Spleen (tissue), 11 donors: ENCODE measurements at regions not wholly inside any gene's neighbourhood (a gene's known extent, or its start where the extent isn't known, plus 50 kb on each side); places are given as distances from the start of the nearest gene placed in this dataset.

ENCODE experiments used
- DNase-seq: peaks from one replicate; pipeline ENCODE4 v3.0.0-alpha.2; 2020
- H3K27ac ChIP-seq, 8 donors: fragments of 200-600 bp; sonication (generic) in 7 of 8; 1 replicate in 4 of 8; 2 replicates in 4 of 8; pipeline versions ENCODE4 v1.5.0 to v1.8.0; 2016 to 2021; ENCODE audit warnings: inconsistent platforms in 4 of 8, mild to moderate bottlenecking in 4 of 8, moderate library complexity in 1 of 8
- H3K27me3 ChIP-seq, 7 donors: fragments of 200-600 bp; sonication (generic) in 6 of 7; replicated peaks in 1 of 7; 1 replicate in 4 of 7; 2 replicates in 3 of 7; pipeline versions ENCODE4 v1.5.0 to v1.8.0; 2016 to 2021; ENCODE audit warnings: inconsistent platforms in 3 of 7, mild to moderate bottlenecking in 1 of 7
- H3K36me3 ChIP-seq, 6 donors: fragments of 200-600 bp; sonication (generic) in 5 of 6; 1 replicate in 4 of 6; 2 replicates in 2 of 6; pipeline versions ENCODE4 v1.5.0 to v1.8.0; 2016 to 2021; ENCODE audit warnings: inconsistent platforms in 2 of 6
- H3K4me1 ChIP-seq, 6 donors: fragments of 200-600 bp; sonication (generic) in 5 of 6; 1 replicate in 3 of 6; 2 replicates in 3 of 6; pipeline versions ENCODE4 v1.5.0 to v1.8.0; 2016 to 2021; ENCODE audit warnings: inconsistent platforms in 3 of 6
- H3K4me3 ChIP-seq, 8 donors: fragments of 200-600 bp; sonication (generic) in 7 of 8; 1 replicate in 4 of 8; 2 replicates in 4 of 8; pipeline versions ENCODE4 v1.5.0 to v1.8.0; 2016 to 2021; ENCODE audit warnings: inconsistent platforms in 4 of 8, mild to moderate bottlenecking in 4 of 8, moderate library complexity in 2 of 8
- H3K9me3 ChIP-seq, 8 donors: fragments of 200-600 bp; sonication (generic) in 7 of 8; 1 replicate in 4 of 8; 2 replicates in 4 of 8; pipeline versions ENCODE4 v1.5.0 to v1.8.0; 2016 to 2021; ENCODE audit warnings: inconsistent platforms in 4 of 8
- POLR2A ChIP-seq, 3 donors: fragments of 450-650 bp; IDR thresholded peaks; one replicate each; pipeline ENCODE4 v1.5.1; 2017; ENCODE audit warnings: antibody characterized with exemption in 3 of 3, mild to moderate bottlenecking in 1 of 3
- POLR2AphosphoS5 ChIP-seq, 3 donors: sonication (generic); formaldehyde crosslinking; IDR thresholded peaks; one replicate each; pipeline ENCODE4 v1.5.1; 2017; ENCODE audit warnings: antibody characterized with exemption in 3 of 3
- WGBS, 5 donors: extraction: QIAGEN DNeasy Blood & Tissue Kit in 3 of 5; methylation state at CpG; one replicate each; pipeline versions ENCODE4 v1.1.5 to v1.1.7; 2013 to 2018; 5-methylcytosine and 5-hydroxymethylcytosine counted together
- intact Hi-C: fragments of 100-400 bp; cut with DNase I; formaldehyde crosslinking; loops from one replicate; pipeline ENCODE4 v1.15.0; 2023; ENCODE audit warnings: low total_unique reads
- TF ChIP-seq, protein P1 (sequence below), 11 experiments: fragments of 200-600 bp in 7 of 11; fragments of 450-650 bp in 4 of 11; sonication (generic) in 4 of 11; IDR thresholded peaks in 8 of 11; conservative IDR thresholded peaks in 3 of 11; 1 replicate in 7 of 11; 2 replicates in 4 of 11; pipeline versions ENCODE4 v1.4.0 to v1.8.0; 2016 to 2021; ENCODE audit warnings: antibody characterized with exemption in 11 of 11, inconsistent platforms in 4 of 11, mild to moderate bottlenecking in 1 of 11
- donor health status: healthy with polysubstance abuse.
- donor health status: DM: no; HTN: no; CAD: no; lungs with moderate emphysema.
- donor health status: DM: no; HTN: no; CAD: no.
- donor health status: Bipolar disorder and iron deficiency.
- donor health status: healthy.
- donor health status: DM: no; HTN: no; CAD: no.
- donor health status: DM: yes; HTN: yes; CAD: no.

DNA sequence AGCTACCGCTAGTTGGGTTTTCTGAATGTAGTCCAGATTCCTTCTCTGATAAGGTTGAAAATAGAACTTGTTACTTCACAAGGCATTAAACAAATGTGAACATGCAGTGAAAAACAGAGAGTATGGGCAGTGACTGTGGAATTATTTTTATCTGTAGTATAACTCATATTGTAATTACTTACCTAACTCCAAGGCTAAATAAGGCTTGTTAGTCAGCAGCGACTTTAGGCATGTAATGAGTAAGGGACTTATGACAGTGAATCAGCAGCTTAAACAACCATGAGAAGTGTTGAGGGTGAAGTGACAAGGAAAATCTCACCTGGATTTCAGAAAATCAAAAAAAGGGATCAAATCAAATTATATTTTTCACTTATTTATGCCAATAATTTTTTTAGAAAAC lies 1719.5 kb upstream of the MIR17HG start:
- Histone ChIP-seq H3K27ac (no peak overlapping the region), H3K27me3 (no peaks in the 10 kb centered on the region), H3K4me1 (no peaks in the 10 kb centered on the region), H3K36me3 (no peaks in the 10 kb centered on the region), H3K9me3 (peaks cover 0 to 11% (median 0%) of the 10 kb centered on the region in 8 donors), H3K4me3 (no peak overlapping the region)
- intact Hi-C loops = no loop called here
- no peak for DNase-seq
- TF ChIP-seq POLR2A (IDR thresholded peaks at IDR 0.05) = no peak
- TF ChIP-seq POLR2AphosphoS5 (IDR thresholded peaks at IDR 0.05) = no peak
- WGBS, 5 donors = 87 to 99% (median 93%) methylated on average over 2 of the region's 2 CpGs

GRCh38 chr13:89628567-89628966 lies 1718.9 kb upstream of the MIR17HG start:
- no peak overlapping the region for H3K4me3 ChIP-seq
- intact Hi-C loops = no loop called here
- no peak for DNase-seq
- TF ChIP-seq POLR2AphosphoS5 (IDR thresholded peaks at IDR 0.05) = no peak
- no peak for TF ChIP-seq POLR2A (IDR thresholded peaks at IDR 0.05)
- TF ChIP-seq, protein P1, sequence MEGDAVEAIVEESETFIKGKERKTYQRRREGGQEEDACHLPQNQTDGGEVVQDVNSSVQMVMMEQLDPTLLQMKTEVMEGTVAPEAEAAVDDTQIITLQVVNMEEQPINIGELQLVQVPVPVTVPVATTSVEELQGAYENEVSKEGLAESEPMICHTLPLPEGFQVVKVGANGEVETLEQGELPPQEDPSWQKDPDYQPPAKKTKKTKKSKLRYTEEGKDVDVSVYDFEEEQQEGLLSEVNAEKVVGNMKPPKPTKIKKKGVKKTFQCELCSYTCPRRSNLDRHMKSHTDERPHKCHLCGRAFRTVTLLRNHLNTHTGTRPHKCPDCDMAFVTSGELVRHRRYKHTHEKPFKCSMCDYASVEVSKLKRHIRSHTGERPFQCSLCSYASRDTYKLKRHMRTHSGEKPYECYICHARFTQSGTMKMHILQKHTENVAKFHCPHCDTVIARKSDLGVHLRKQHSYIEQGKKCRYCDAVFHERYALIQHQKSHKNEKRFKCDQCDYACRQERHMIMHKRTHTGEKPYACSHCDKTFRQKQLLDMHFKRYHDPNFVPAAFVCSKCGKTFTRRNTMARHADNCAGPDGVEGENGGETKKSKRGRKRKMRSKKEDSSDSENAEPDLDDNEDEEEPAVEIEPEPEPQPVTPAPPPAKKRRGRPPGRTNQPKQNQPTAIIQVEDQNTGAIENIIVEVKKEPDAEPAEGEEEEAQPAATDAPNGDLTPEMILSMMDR (IDR thresholded peaks at IDR 0.05 in 8 of 11, conservative IDR thresholded peaks at IDR 0.05 in 3 of 11) = no peak
- 75 to 90% (median 83%) methylated on average over 5 of the region's 5 CpGs for whole genome bisulfite sequencing, 5 donors
- H3K27me3 ChIP-seq = no peaks in the 10 kb centered on the region
- H3K27ac ChIP-seq = no peak overlapping the region
- no peaks in the 10 kb centered on the region for H3K36me3 ChIP-seq
- H3K9me3 ChIP-seq = peaks cover 0 to 11% (median 0%) of the 10 kb centered on the region in 8 donors
- H3K4me1 ChIP-seq = no peaks in the 10 kb centered on the region

- intact Hi-C loops = no loop called here
- TF ChIP-seq POLR2A (IDR thresholded peaks at IDR 0.05) (no peak), POLR2AphosphoS5 (IDR thresholded peaks at IDR 0.05) (no peak)
- TF ChIP-seq, protein P1 (IDR thresholded peaks at IDR 0.05 in 8 of 11, conservative IDR thresholded peaks at IDR 0.05 in 3 of 11) = no peak
These were observed 1697.3 kb upstream of the MIR17HG start for GRCh38 chr13:89650226-89650625.

GRCh38 chr13:89660752-89661151 lies 1686.7 kb upstream of the MIR17HG start:
- Histone ChIP-seq H3K36me3 (no peaks in the 10 kb centered on the region), H3K9me3 (peaks cover 0 to 44% (median 5%) of the 10 kb centered on the region in 8 donors), H3K27me3 (no peaks in the 10 kb centered on the region), H3K4me1 (no peaks in the 10 kb centered on the region), H3K4me3 (no peak overlapping the region), H3K27ac (no peak overlapping the region)
- TF ChIP-seq POLR2A (IDR thresholded peaks at IDR 0.05) (no peak), POLR2AphosphoS5 (IDR thresholded peaks at IDR 0.05) (no peak)
- TF ChIP-seq, protein P1 (IDR thresholded peaks at IDR 0.05 in 8 of 11, conservative IDR thresholded peaks at IDR 0.05 in 3 of 11) = no peak
- DNase-seq = no peak
- intact Hi-C loops = no loop called here

More at GRCh38 chr13:89650226-89650625, 1697.3 kb upstream of the MIR17HG start:
- no peak for DNase-seq
- no peaks in the 10 kb centered on the region for H3K36me3 ChIP-seq
- no peaks in the 10 kb centered on the region for H3K27me3 ChIP-seq
- H3K4me1 ChIP-seq = no peaks in the 10 kb centered on the region
- peaks cover 0 to 84% (median 28%) of the 10 kb centered on the region in 8 donors for H3K9me3 ChIP-seq
- H3K27ac ChIP-seq = no peak overlapping the region
- 74 to 91% (median 80%) methylated on average over 7 of the region's 7 CpGs for WGBS, 5 donors
- no peak overlapping the region for H3K4me3 ChIP-seq

DNA sequence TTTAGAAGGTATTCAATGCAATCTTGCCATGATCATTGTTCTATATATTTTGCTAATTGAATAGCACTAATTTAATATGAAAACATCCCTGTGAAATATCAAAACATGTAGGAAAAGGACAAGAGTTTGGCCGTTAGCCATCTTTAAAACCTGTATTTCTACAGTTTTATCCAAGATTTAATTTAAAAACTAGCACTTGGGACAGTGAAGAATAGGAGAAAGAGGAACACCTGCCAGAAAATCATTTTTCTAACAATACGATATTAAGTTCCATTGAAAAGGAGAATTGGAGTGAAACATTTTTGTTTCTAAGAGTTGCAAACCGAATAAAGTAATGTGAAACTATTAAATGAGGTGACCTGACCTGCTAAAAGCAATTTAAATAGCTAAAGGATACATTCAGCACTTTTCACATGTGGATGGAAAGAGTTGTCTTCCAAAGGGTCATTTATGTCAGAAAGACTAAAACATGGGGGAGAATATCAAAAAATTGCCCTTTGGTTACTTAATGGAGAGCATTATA lies 1673.6 kb upstream of the MIR17HG start:
- H3K36me3 ChIP-seq = no peaks in the 10 kb centered on the region
- no peaks in the 10 kb centered on the region for H3K4me1 ChIP-seq
- intact Hi-C loops = no loop called here
- H3K4me3 ChIP-seq = no peak overlapping the region
- DNase-seq = no peak
- H3K27ac ChIP-seq = no peak overlapping the region
- H3K9me3 ChIP-seq = no peaks in the 10 kb centered on the region
- WGBS, 5 donors = 64 to 76% (median 68%) methylated on average over 3 of the region's 3 CpGs
- no peaks in the 10 kb centered on the region for H3K27me3 ChIP-seq
- TF ChIP-seq POLR2A (IDR thresholded peaks at IDR 0.05) (no peak), POLR2AphosphoS5 (IDR thresholded peaks at IDR 0.05) (no peak)
- TF ChIP-seq, protein P1 (IDR thresholded peaks at IDR 0.05 in 8 of 11, conservative IDR thresholded peaks at IDR 0.05 in 3 of 11) = no peak
